ENCODE measurements at regions not wholly inside any gene's neighbourhood (a gene's known extent, or its start where the extent isn't known, plus 50 kb on each side); places are given as distances from the start of the nearest gene placed in this dataset.

DNA sequence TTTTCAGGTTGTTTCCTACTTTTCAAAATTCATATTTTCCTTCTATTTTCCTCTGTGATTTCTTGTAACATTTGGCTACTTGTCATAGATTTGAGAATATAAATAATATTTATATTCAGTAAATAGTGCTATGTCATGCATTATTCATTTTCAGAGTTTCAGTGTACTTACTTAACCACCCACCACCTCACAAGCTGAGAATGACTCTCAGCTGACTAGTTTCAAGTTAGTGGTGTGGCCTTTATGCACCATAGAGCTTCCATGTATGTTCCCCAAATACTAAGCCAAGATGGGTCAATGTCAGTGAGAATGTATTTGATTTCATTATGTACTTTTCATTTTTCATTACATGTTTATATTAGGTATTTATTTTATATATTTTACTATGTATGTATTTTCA lies 56.9 kb upstream of the RGS1 start:
- H4K20me1 ChIP-seq (ENCODE audit: control insufficient read depth, extremely low read depth, insufficient read depth, low read length): no peaks in the 10 kb centered on the region
- no peaks in the 10 kb centered on the region for H3K9me1 ChIP-seq (ENCODE audit: control insufficient read depth, extremely low read depth, insufficient read depth, low read length)
- no peaks in the 10 kb centered on the region for H3K27me3 ChIP-seq (ENCODE audit: control insufficient read depth, extremely low read depth, insufficient read depth, low read length)
- no peak for TF ChIP-seq EZH2 (IDR thresholded peaks at IDR 0.05; ENCODE audit: low read length)
- TF ChIP-seq CTCF (optimal IDR thresholded peaks at IDR 0.05 in 1 of 3, IDR thresholded peaks at IDR 0.05 in 1 of 3, conservative IDR thresholded peaks at IDR 0.05 in 1 of 3; ENCODE audit: extremely low read depth in 1 of 3, insufficient read depth in 2 of 3, low read length in 3 of 3): no peak
- H3K4me2 ChIP-seq (ENCODE audit: control insufficient read depth, extremely low read depth, insufficient read depth, low read depth, low read length): no peak overlapping the region
- H3K36me3 ChIP-seq (ENCODE audit: control insufficient read depth in 2 of 2, extremely low read depth in 1 of 2, insufficient read depth in 2 of 2, low read length in 2 of 2): no peaks in the 10 kb centered on the region
- FAIRE-seq: no peak
- no peak overlapping the region for H2AFZ ChIP-seq (ENCODE audit: control insufficient read depth, low read length)
- H3K9me3 ChIP-seq (ENCODE audit: control insufficient read depth, low read depth, low read length): no peaks in the 10 kb centered on the region
- no peak for DNase-seq (ENCODE audit: low read depth, low spot score)
- H3K4me3 ChIP-seq (ENCODE audit: control insufficient read depth in 2 of 3, extremely low read depth in 1 of 3, insufficient read depth in 2 of 3, low read depth in 1 of 3, low read length in 3 of 3): no peak overlapping the region
- H3K79me2 ChIP-seq (ENCODE audit: control insufficient read depth, insufficient read depth, low read length): no peaks in the 10 kb centered on the region
- H3K27ac ChIP-seq (ENCODE audit: control insufficient read depth, insufficient read depth, low read length): no peak overlapping the region
- dilution Hi-C loops (cut with MboI; ENCODE audit: extremely low pct_ligation_motif_present, low sequenced_read_pairs): no loop called here
- H3K4me1 ChIP-seq (ENCODE audit: control insufficient read depth, extremely low read depth, insufficient read depth, low read length): no peaks in the 10 kb centered on the region
- no peak overlapping the region for H3K9ac ChIP-seq (ENCODE audit: control insufficient read depth, extremely low read depth, insufficient read depth, low read length)

DNA sequence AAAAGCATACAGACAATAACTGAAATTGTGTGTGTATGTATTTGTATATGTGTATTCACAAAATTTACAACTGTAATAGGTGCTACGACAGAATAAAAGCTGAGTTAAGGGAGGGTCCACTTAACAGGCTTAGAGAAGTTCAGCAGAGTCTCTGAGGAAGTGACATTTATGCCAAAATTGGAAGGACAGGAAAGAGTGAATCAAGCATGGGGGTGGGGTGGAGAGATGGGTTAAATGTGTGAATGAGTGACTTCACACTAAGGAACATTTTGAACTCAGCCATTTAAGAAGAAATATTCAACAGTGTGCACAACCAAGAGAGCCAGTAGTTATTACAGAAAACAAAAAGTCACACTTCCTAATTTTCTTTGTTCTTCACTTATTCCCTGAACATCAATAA lies 53.8 kb upstream of the RGS1 start:
- Histone ChIP-seq H3K4me2 (ENCODE audit: control insufficient read depth, extremely low read depth, insufficient read depth, low read depth, low read length) (no peak overlapping the region), H3K9ac (ENCODE audit: control insufficient read depth, extremely low read depth, insufficient read depth, low read length) (no peak overlapping the region), H3K27ac (ENCODE audit: control insufficient read depth, insufficient read depth, low read length) (no peak overlapping the region), H3K4me1 (ENCODE audit: control insufficient read depth, extremely low read depth, insufficient read depth, low read length) (no peaks in the 10 kb centered on the region), H4K20me1 (ENCODE audit: control insufficient read depth, extremely low read depth, insufficient read depth, low read length) (no peaks in the 10 kb centered on the region), H3K36me3 (ENCODE audit: control insufficient read depth in 2 of 2, extremely low read depth in 1 of 2, insufficient read depth in 2 of 2, low read length in 2 of 2) (no peaks in the 10 kb centered on the region), H3K79me2 (ENCODE audit: control insufficient read depth, insufficient read depth, low read length) (no peaks in the 10 kb centered on the region), H3K9me3 (ENCODE audit: control insufficient read depth, low read depth, low read length) (no peaks in the 10 kb centered on the region), H3K4me3 (ENCODE audit: control insufficient read depth in 2 of 3, extremely low read depth in 1 of 3, insufficient read depth in 2 of 3, low read depth in 1 of 3, low read length in 3 of 3) (no peak overlapping the region), H3K9me1 (ENCODE audit: control insufficient read depth, extremely low read depth, insufficient read depth, low read length) (no peaks in the 10 kb centered on the region), H2AFZ (ENCODE audit: control insufficient read depth, low read length) (no peak overlapping the region), H3K27me3 (ENCODE audit: control insufficient read depth, extremely low read depth, insufficient read depth, low read length) (no peaks in the 10 kb centered on the region)
- DNase-seq (ENCODE audit: low read depth, low spot score): no peak
- no peak for FAIRE-seq
- TF ChIP-seq EZH2 (IDR thresholded peaks at IDR 0.05; ENCODE audit: low read length): no peak
- TF ChIP-seq CTCF (optimal IDR thresholded peaks at IDR 0.05 in 1 of 3, IDR thresholded peaks at IDR 0.05 in 1 of 3, conservative IDR thresholded peaks at IDR 0.05 in 1 of 3; ENCODE audit: extremely low read depth in 1 of 3, insufficient read depth in 2 of 3, low read length in 3 of 3): no peak
- dilution Hi-C loops (cut with MboI; ENCODE audit: extremely low pct_ligation_motif_present, low sequenced_read_pairs): no loop called here

Data from keratinocyte (primary cell).